Upper lobe of left lung (tissue), 4 donors: ENCODE measurements at regions not wholly inside any gene's neighbourhood (a gene's known extent, or its start where the extent isn't known, plus 50 kb on each side); places are given as distances from the start of the nearest gene placed in this dataset.

Experiments used
- POLR2AphosphoS5 ChIP-seq, 2 donors: sonication (generic); formaldehyde crosslinking; IDR thresholded peaks; one replicate each; pipeline ENCODE4 v1.5.1; 2017; ENCODE audit warnings: antibody characterized with exemption in 2 of 2
- TF ChIP-seq, protein P1 (sequence below), 6 experiments: fragments of 450-650 bp in 4 of 6; fragments of 200-600 bp in 2 of 6; sonication (generic) in 2 of 6; IDR thresholded peaks; one replicate each; pipeline ENCODE4 v1.5.1; 2016 to 2019; ENCODE audit warnings: antibody characterized with exemption in 6 of 6

GRCh38 chr13:94765814-94766213, 53.5 kb upstream of the SOX21 start:
- TF ChIP-seq POLR2AphosphoS5 (IDR thresholded peaks at IDR 0.05), result no peak
- TF ChIP-seq, protein P1, sequence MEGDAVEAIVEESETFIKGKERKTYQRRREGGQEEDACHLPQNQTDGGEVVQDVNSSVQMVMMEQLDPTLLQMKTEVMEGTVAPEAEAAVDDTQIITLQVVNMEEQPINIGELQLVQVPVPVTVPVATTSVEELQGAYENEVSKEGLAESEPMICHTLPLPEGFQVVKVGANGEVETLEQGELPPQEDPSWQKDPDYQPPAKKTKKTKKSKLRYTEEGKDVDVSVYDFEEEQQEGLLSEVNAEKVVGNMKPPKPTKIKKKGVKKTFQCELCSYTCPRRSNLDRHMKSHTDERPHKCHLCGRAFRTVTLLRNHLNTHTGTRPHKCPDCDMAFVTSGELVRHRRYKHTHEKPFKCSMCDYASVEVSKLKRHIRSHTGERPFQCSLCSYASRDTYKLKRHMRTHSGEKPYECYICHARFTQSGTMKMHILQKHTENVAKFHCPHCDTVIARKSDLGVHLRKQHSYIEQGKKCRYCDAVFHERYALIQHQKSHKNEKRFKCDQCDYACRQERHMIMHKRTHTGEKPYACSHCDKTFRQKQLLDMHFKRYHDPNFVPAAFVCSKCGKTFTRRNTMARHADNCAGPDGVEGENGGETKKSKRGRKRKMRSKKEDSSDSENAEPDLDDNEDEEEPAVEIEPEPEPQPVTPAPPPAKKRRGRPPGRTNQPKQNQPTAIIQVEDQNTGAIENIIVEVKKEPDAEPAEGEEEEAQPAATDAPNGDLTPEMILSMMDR (IDR thresholded peaks at IDR 0.05), result no peak
